GM12892 (cell line): ENCODE measurements at regions not wholly inside any gene's neighbourhood (a gene's known extent, or its start where the extent isn't known, plus 50 kb on each side); places are given as distances from the start of the nearest gene placed in this dataset.

Experiments used
- POLR2A ChIP-seq: IDR thresholded peaks from 2 replicates; pipeline ENCODE4 v1.6.1; 2011; ENCODE audit warnings: low read depth, low read length, control low read depth
- POLR2AphosphoS5 ChIP-seq: IDR thresholded peaks from 2 replicates; pipeline ENCODE4 v1.6.1; 2011; ENCODE audit warnings: low read depth, low read length, control low read depth
- TAF1 ChIP-seq: IDR thresholded peaks from 2 replicates; pipeline ENCODE4 v1.6.1; 2011; ENCODE audit warnings: low read depth, mild to moderate bottlenecking, control low read depth, low read length, borderline replicate concordance

- TF ChIP-seq POLR2A (no peak), POLR2AphosphoS5 (no peak), TAF1 (no peak)
Observed at GRCh38 chr1:94327001-94327690, 89.8 kb upstream of the ARHGAP29 start.
